GM12875 (cell line): ENCODE measurements at regions not wholly inside any gene's neighbourhood (a gene's known extent, or its start where the extent isn't known, plus 50 kb on each side); places are given as distances from the start of the nearest gene placed in this dataset.

ENCODE experiments used
- H3K4me3 ChIP-seq: one replicate; pipeline ENCODE4 v1.5.1; 2011; ENCODE audit warnings: low read depth, low read length, control low read depth
- CTCF ChIP-seq: IDR thresholded peaks from 2 replicates; pipeline ENCODE4 v1.5.1; 2011; ENCODE audit warnings: low read depth, mild to moderate bottlenecking, control low read depth, inconsistent platforms, low read length, moderate library complexity, borderline replicate concordance; ENCODE audit not compliant: insufficient read depth

- H3K4me3 ChIP-seq, result no peak overlapping the region
- TF ChIP-seq CTCF, result no peak
Observed at GRCh38 chr6:25147223-25147622, 132.0 kb upstream of the CARMIL1 start.

GRCh38 chr6:25150031-25150430 lies 129.1 kb upstream of the CARMIL1 start:
- no peak for TF ChIP-seq CTCF
- H3K4me3 ChIP-seq, result no peak overlapping the region

- H3K4me3 ChIP-seq, result no peak overlapping the region
- TF ChIP-seq CTCF, result no peak
Observed at GRCh38 chr6:25150863-25151262, 128.3 kb upstream of the CARMIL1 start.

GRCh38 chr6:25153079-25153478 lies 126.1 kb upstream of the CARMIL1 start:
- no peak overlapping the region for H3K4me3 ChIP-seq
- TF ChIP-seq CTCF, result no peak

GRCh38 chr6:25154034-25154596 lies 125.1 kb upstream of the CARMIL1 start:
- no peak for TF ChIP-seq CTCF
- H3K4me3 ChIP-seq, result no peak overlapping the region

GRCh38 chr6:25155211-25155610 lies 124.0 kb upstream of the CARMIL1 start:
- no peak for TF ChIP-seq CTCF
- H3K4me3 ChIP-seq, result no peak overlapping the region

- no peak for TF ChIP-seq CTCF
Observed at GRCh38 chr6:25156123-25156522, 123.1 kb upstream of the CARMIL1 start.

More at GRCh38 chr6:25156123-25156522, 123.1 kb upstream of the CARMIL1 start:
- no peak overlapping the region for H3K4me3 ChIP-seq
